ENCODE measurements at regions not wholly inside any gene's neighbourhood (a gene's known extent, or its start where the extent isn't known, plus 50 kb on each side); places are given as distances from the start of the nearest gene placed in this dataset.

DNA sequence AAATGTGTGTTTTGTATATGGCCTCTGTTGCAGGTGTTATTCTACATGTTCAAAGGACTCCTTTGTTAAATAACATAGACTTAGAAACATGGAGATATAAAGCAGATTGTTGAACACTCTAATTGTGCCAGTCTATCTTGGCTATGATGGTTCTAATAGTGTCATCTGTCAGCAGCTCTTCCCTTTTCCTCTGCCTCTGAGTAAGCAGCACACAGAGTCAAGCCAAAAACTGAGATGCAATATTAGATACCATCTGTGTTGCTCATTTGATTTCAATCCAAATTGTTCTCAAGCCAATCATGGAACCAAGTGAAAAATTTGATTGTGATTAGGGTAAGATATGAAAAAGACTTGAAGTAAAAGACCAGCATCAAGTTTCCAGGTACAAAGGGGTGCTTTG is 871.1 kb upstream of the MGAT4C start:
- TF ChIP-seq, protein P1, sequence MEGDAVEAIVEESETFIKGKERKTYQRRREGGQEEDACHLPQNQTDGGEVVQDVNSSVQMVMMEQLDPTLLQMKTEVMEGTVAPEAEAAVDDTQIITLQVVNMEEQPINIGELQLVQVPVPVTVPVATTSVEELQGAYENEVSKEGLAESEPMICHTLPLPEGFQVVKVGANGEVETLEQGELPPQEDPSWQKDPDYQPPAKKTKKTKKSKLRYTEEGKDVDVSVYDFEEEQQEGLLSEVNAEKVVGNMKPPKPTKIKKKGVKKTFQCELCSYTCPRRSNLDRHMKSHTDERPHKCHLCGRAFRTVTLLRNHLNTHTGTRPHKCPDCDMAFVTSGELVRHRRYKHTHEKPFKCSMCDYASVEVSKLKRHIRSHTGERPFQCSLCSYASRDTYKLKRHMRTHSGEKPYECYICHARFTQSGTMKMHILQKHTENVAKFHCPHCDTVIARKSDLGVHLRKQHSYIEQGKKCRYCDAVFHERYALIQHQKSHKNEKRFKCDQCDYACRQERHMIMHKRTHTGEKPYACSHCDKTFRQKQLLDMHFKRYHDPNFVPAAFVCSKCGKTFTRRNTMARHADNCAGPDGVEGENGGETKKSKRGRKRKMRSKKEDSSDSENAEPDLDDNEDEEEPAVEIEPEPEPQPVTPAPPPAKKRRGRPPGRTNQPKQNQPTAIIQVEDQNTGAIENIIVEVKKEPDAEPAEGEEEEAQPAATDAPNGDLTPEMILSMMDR (IDR thresholded peaks at IDR 0.05; ENCODE audit: low read depth, low read length): no peak
- H3K4me3 ChIP-seq (replicated peaks in 1 of 2; ENCODE audit: low read depth in 2 of 2, low read length in 2 of 2): no peak overlapping the region
- peak; percentile 31 to 49 for DNase-seq (ENCODE audit: low read depth in 2 of 2)

DNA sequence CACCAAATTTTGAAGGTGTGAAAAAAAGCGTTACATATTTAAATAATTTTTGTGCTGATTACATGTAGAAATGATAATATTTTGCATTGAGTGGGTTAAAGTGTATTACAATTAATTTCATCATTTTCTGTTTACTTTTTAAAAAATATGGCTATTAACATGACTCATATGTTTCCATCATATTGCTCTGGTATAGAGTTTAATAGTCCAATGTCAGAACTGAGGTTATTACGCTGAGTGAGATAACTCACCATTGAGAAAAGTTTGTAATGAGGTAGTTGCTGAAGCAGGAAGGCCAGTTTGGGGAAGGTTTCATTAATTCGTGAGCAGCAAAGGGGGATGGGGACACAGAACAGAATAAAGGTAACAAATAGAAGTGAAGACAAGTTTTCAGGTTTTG is 865.7 kb upstream of the MGAT4C start:
- H3K4me3 ChIP-seq (replicated peaks in 1 of 2; ENCODE audit: low read depth in 2 of 2, low read length in 2 of 2): no peak overlapping the region
- DNase-seq (ENCODE audit: low read depth in 2 of 2): no peak
- TF ChIP-seq, protein P1 (IDR thresholded peaks at IDR 0.05; ENCODE audit: low read depth, low read length): no peak

DNA sequence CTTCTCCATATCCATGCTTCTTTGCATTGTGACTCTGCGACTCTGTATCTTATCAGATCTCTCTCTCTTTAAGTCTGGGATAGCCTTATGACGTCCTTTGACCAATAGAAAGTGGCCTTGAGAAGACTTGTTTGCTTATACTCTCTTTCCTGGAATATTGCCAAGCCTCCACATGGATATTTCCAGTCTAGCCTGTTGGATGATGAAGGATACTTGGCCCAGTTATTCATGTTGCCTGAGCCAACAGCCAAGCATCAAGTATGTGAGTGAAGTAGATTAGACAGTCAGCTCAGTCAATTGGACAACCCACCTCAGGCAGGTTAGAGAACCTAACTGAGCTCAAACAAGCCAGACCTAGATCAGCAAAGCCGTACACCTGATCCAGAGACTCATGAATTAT is 864.2 kb upstream of the MGAT4C start:
- DNase-seq (ENCODE audit: low read depth in 2 of 2): peak in 1 of 2 donors; percentile 59
- no peak overlapping the region for H3K4me3 ChIP-seq (replicated peaks in 1 of 2; ENCODE audit: low read depth in 2 of 2, low read length in 2 of 2)
- TF ChIP-seq, protein P1 (IDR thresholded peaks at IDR 0.05; ENCODE audit: low read depth, low read length): no peak

DNA sequence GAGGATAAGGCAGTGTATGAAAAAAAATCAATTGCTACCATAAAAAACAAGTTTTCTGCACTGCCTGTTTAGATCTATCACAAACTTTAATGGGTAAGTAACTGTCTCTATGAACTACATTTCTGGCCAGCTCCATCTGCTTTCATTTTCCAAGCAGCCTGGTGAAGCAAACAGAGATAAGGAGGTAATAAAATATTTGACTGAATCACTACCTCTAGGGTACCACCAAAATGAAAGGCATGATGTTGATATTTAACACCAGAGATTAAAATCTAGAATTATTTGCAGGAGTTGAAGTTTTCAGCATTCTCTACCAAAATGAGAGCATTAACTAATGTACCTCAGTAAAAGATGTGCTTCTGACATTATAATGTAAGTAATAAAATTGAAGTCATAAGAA is 863.5 kb upstream of the MGAT4C start:
- DNase-seq (ENCODE audit: low read depth in 2 of 2): peak in 1 of 2 donors; percentile 35
- TF ChIP-seq, protein P1 (IDR thresholded peaks at IDR 0.05; ENCODE audit: low read depth, low read length): no peak
- no peak overlapping the region for H3K4me3 ChIP-seq (replicated peaks in 1 of 2; ENCODE audit: low read depth in 2 of 2, low read length in 2 of 2)

DNA sequence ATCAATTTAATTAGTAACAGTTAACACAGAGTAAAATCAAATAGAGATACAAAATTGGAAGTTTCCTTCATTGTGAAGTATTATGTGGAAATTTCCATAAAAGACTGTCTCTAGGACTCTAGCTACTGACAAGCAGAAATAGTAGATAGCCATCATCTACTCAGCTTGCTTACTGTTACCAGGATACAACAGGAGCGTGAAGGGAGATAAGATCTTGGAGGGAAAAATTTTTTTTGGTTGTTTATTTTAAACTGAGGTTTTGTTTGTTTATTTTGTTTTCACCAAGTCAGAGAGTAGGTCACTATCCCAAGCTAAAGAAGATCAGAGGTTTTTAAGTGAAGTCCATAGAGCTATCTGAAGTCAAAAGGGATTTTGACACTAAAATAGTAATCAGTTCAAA is 861.3 kb upstream of the MGAT4C start:
- TF ChIP-seq, protein P1 (IDR thresholded peaks at IDR 0.05; ENCODE audit: low read depth, low read length): no peak
- H3K4me3 ChIP-seq (replicated peaks in 1 of 2; ENCODE audit: low read depth in 2 of 2, low read length in 2 of 2): no peak overlapping the region
- no peak for DNase-seq (ENCODE audit: low read depth in 2 of 2)

DNA sequence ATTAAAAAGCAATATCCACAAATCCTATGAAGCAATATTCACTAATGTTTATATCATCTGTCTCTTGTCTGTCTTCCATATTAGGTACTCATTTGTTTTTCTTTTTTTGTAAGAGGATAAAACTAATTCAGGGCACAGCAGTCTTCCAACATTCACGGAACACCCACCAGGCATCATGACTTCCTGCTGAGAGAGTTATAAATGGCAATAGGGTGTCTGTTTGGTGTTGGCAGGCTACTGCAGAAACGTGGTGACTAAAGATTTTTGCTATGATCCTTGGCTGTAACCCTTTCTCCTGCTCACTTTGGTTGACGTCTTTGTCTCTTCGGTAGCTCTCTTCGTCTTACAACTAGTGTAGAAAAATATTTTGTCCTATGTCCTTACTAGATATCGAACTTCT is 860.6 kb upstream of the MGAT4C start:
- TF ChIP-seq, protein P1 (IDR thresholded peaks at IDR 0.05; ENCODE audit: low read depth, low read length): no peak
- no peak for DNase-seq (ENCODE audit: low read depth in 2 of 2)
- H3K4me3 ChIP-seq (replicated peaks in 1 of 2; ENCODE audit: low read depth in 2 of 2, low read length in 2 of 2): no peak overlapping the region

DNA sequence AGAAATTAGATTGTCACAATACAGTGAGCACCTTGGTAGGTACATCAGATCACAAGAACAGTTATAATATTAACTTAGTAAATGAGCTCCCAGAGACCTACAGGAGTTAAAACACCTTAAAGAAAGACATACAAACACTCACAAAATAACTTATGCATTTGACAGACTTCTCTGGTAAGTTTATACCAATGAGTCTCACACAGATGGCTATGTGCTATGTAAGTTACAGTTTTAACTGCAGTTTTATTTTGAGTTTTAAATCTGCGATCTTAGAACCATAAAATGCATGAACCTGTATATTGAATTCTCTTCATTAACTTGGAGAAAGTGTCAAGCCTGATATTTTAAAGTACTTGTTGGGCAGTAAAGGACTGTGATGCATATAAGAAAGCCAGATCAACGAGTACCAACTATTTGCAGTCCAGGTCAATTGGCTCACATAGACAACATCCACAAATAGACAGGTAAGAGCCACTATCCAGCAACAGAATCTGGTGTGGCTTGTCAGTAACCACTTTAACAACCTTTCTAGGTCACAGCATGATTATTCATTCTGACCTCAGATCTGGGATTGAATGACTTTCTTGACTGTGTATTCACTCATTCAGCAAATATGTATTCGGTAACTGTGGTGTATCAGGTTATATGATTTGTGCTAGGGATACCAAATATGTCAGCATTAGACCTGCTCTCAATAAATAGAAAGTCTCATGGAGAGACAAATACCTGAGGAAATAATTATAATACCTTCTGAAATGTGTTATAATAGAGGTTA is 856.6 kb upstream of the MGAT4C start:
- no peak overlapping the region for H3K4me3 ChIP-seq (replicated peaks in 1 of 2; ENCODE audit: low read depth in 2 of 2, low read length in 2 of 2)
- TF ChIP-seq, protein P1 (IDR thresholded peaks at IDR 0.05; ENCODE audit: low read depth, low read length): no peak
- no peak for DNase-seq (ENCODE audit: low read depth in 2 of 2)
